ENCODE measurements at regions not wholly inside any gene's neighbourhood (a gene's known extent, or its start where the extent isn't known, plus 50 kb on each side); places are given as distances from the start of the nearest gene placed in this dataset.

GRCh38 chr5:78726571-78726970 lies 78.0 kb upstream of the LHFPL2 start:
- no peak for DNase-seq
- H3K9me3 ChIP-seq: no peaks in the 10 kb centered on the region
- H3K27ac ChIP-seq: peak overlapping the region; percentile 62 to 82 (median 74)
- peaks cover 0 to 19% (median 6%) of the 10 kb centered on the region in 4 donors for H3K4me1 ChIP-seq
- no peak overlapping the region for H3K4me3 ChIP-seq
- TF ChIP-seq POLR2A (IDR thresholded peaks at IDR 0.05): no peak
- TF ChIP-seq CTCF (IDR thresholded peaks at IDR 0.05): no peak
- no peaks in the 10 kb centered on the region for H3K27me3 ChIP-seq
- no peaks in the 10 kb centered on the region for H3K36me3 ChIP-seq

- Histone ChIP-seq H3K36me3 (no peaks in the 10 kb centered on the region), H3K4me1 (peaks cover 0 to 22% (median 6%) of the 10 kb centered on the region in 4 donors), H3K27ac (peak overlapping the region in 1 of 4 donors; percentile 82), H3K27me3 (no peaks in the 10 kb centered on the region), H3K4me3 (no peak overlapping the region), H3K9me3 (no peaks in the 10 kb centered on the region)
- no peak for DNase-seq
- no peak for TF ChIP-seq POLR2A (IDR thresholded peaks at IDR 0.05)
- TF ChIP-seq CTCF (IDR thresholded peaks at IDR 0.05): no peak
These were observed 77.4 kb upstream of the LHFPL2 start for GRCh38 chr5:78726003-78726402.

GRCh38 chr5:78724061-78724460 lies 75.5 kb upstream of the LHFPL2 start:
- TF ChIP-seq POLR2A (IDR thresholded peaks at IDR 0.05): no peak
- no peak for TF ChIP-seq CTCF (IDR thresholded peaks at IDR 0.05)
- Histone ChIP-seq H3K27ac (no peak overlapping the region), H3K4me3 (no peak overlapping the region), H3K9me3 (no peaks in the 10 kb centered on the region), H3K27me3 (no peaks in the 10 kb centered on the region), H3K4me1 (peaks cover 0 to 22% (median 6%) of the 10 kb centered on the region in 4 donors), H3K36me3 (no peaks in the 10 kb centered on the region)
- no peak for DNase-seq

- no peak for DNase-seq
- Histone ChIP-seq H3K4me3 (peak overlapping the region in 1 of 4 donors; percentile 40), H3K36me3 (no peaks in the 10 kb centered on the region), H3K27ac (peak overlapping the region in 3 of 4 donors; percentile 21 to 53 (median 48)), H3K27me3 (no peaks in the 10 kb centered on the region), H3K4me1 (peaks cover 0 to 8% (median 0%) of the 10 kb centered on the region in 4 donors), H3K9me3 (no peaks in the 10 kb centered on the region)
- TF ChIP-seq CTCF (IDR thresholded peaks at IDR 0.05): no peak
- no peak for TF ChIP-seq POLR2A (IDR thresholded peaks at IDR 0.05)
These were observed 72.4 kb upstream of the LHFPL2 start for GRCh38 chr5:78720997-78721396.

- DNase-seq: no peak
- Histone ChIP-seq H3K27ac (peak overlapping the region; percentile 21 to 53 (median 34)), H3K4me3 (peak overlapping the region in 2 of 4 donors; percentile 28 to 40), H3K9me3 (no peaks in the 10 kb centered on the region), H3K27me3 (no peaks in the 10 kb centered on the region), H3K36me3 (no peaks in the 10 kb centered on the region), H3K4me1 (peaks cover 0 to 8% (median 0%) of the 10 kb centered on the region in 4 donors)
- TF ChIP-seq CTCF (IDR thresholded peaks at IDR 0.05): no peak
- peak in 1 of 2 donors; percentile 19 for TF ChIP-seq POLR2A (IDR thresholded peaks at IDR 0.05)
These were observed 71.8 kb upstream of the LHFPL2 start for GRCh38 chr5:78720227-78720985.
